MCF 10A (cell line): ENCODE measurements at regions not wholly inside any gene's neighbourhood (a gene's known extent, or its start where the extent isn't known, plus 50 kb on each side); places are given as distances from the start of the nearest gene placed in this dataset.

Experiments used
- BruUV-seq: library from RNA; stranded (reverse); fragments of 400-500 nt; replicated peaks from 2 replicates; lab custom pipeline; 2021; lab: Mats Ljungman, UMichigan
- CTCF ChIA-PET: fragments of 300-600 bp; sonication (Branson Sonifier 250); formaldehyde crosslinking; extraction: SDS; loops from one replicate; lab custom pipeline; 2021; ENCODE audit warnings: antibody characterized with exemption, inconsistent platforms; lab: Yijun Ruan, JAX
- POLR2A ChIA-PET: fragments of 300-600, 350-650 bp; sonication (Branson Sonifier 250); formaldehyde crosslinking; extraction: SDS; loops from one replicate; lab custom pipeline; 2020; ENCODE audit warnings: antibody characterized with exemption, inconsistent platforms; lab: Yijun Ruan, JAX
- DNase-seq: peaks from one replicate; pipeline ENCODE4 v3.0.0-alpha.2; 2018; ENCODE audit not compliant: unreplicated experiment
- H3K27ac Mint-ChIP-seq: one replicate; pipeline ENCODE4 v1.8.0; 2022; ENCODE audit warnings: mild to moderate bottlenecking, low read depth, mixed read lengths; ENCODE audit not compliant: unreplicated experiment
- H3K27me3 Mint-ChIP-seq: one replicate; pipeline ENCODE4 v1.8.0; 2022; ENCODE audit warnings: mixed read lengths; ENCODE audit not compliant: insufficient read depth, unreplicated experiment
- H3K36me3 Mint-ChIP-seq: one replicate; pipeline ENCODE4 v1.8.0; 2022; ENCODE audit warnings: mild to moderate bottlenecking, moderate library complexity, mixed read lengths; ENCODE audit not compliant: insufficient read depth, unreplicated experiment
- H3K4me1 Mint-ChIP-seq: one replicate; pipeline ENCODE4 v1.8.0; 2022; ENCODE audit warnings: mixed read lengths; ENCODE audit not compliant: insufficient read depth, unreplicated experiment
- H3K4me3 Mint-ChIP-seq: one replicate; pipeline ENCODE4 v1.8.0; 2022; ENCODE audit warnings: mild to moderate bottlenecking, moderate library complexity, mixed read lengths; ENCODE audit not compliant: unreplicated experiment
- H3K9me3 Mint-ChIP-seq: one replicate; pipeline ENCODE4 v1.8.0; 2022; ENCODE audit warnings: mixed read lengths; ENCODE audit not compliant: unreplicated experiment
- intact Hi-C: fragments of 100-400 bp; cut with micrococcal nuclease; formaldehyde crosslinking; loops from 2 replicates; pipeline ENCODE4 v1.14.1; 2022
- TF ChIP-seq, protein P1 (sequence below): fragments of 200-600 bp; IDR thresholded peaks from one replicate; pipeline ENCODE4 v1.8.0; 2022; ENCODE audit warnings: antibody characterized with exemption, mild to moderate bottlenecking; ENCODE audit not compliant: unreplicated experiment

DNA sequence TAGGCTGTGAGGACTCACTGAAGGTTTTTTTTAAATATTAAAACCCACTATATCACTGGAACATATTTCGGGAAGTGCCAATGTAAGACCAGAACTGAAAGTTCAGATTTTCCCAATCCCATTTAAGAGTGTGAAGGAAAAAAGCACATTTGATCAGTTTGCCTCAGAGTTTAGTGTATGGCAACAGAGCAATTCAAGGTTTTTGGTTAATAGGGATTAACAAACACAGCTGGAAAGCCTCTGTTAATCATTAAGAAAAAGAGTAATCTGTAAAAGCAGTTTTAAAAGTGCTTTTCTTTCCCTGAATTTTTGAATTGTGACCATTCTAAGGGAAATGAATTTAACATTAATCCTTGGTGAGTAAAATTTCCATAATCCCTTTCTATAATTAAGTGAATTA, 60.4 kb downstream of the NPY5R start:
- TF ChIP-seq, protein P1, sequence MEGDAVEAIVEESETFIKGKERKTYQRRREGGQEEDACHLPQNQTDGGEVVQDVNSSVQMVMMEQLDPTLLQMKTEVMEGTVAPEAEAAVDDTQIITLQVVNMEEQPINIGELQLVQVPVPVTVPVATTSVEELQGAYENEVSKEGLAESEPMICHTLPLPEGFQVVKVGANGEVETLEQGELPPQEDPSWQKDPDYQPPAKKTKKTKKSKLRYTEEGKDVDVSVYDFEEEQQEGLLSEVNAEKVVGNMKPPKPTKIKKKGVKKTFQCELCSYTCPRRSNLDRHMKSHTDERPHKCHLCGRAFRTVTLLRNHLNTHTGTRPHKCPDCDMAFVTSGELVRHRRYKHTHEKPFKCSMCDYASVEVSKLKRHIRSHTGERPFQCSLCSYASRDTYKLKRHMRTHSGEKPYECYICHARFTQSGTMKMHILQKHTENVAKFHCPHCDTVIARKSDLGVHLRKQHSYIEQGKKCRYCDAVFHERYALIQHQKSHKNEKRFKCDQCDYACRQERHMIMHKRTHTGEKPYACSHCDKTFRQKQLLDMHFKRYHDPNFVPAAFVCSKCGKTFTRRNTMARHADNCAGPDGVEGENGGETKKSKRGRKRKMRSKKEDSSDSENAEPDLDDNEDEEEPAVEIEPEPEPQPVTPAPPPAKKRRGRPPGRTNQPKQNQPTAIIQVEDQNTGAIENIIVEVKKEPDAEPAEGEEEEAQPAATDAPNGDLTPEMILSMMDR: no peak

More for the DNA sequence above, 60.4 kb downstream of the NPY5R start:
- intact Hi-C loops: no loop called here
- peaks cover 4% of the 10 kb centered on the region for H3K4me1 Mint-ChIP-seq
- no peaks in the 10 kb centered on the region for H3K36me3 Mint-ChIP-seq
- no peak overlapping the region for H3K27ac Mint-ChIP-seq
- no peaks in the 10 kb centered on the region for H3K27me3 Mint-ChIP-seq
- no peak for DNase-seq
- CTCF ChIA-PET: interaction anchor here (1.1 kb wide), 1 partner anchor 12 kb away, joined by 4 read pairs; no protein-coding TSS in a partner anchor
- BruUV-seq: no TSS peak
- no peaks in the 10 kb centered on the region for H3K9me3 Mint-ChIP-seq
- H3K4me3 Mint-ChIP-seq: no peak overlapping the region
- POLR2A ChIA-PET: no interaction called here
